Kidney epithelial cell (primary cell): ENCODE measurements at regions not wholly inside any gene's neighbourhood (a gene's known extent, or its start where the extent isn't known, plus 50 kb on each side); places are given as distances from the start of the nearest gene placed in this dataset.

Experiments used
- DNase-seq: peaks from one replicate; pipeline ENCODE4 v3.0.0-alpha.2; 2010; ENCODE audit warnings: low read depth
- H3K27me3 ChIP-seq: 2 replicates; pipeline ENCODE4 v1.6.0; 2011; ENCODE audit warnings: low read length; ENCODE audit not compliant: control insufficient read depth, insufficient read depth
- H3K36me3 ChIP-seq: 2 replicates; pipeline ENCODE4 v1.5.1; 2011; ENCODE audit warnings: low read length; ENCODE audit not compliant: control insufficient read depth, insufficient read depth
- H3K4me3 ChIP-seq: 2 replicates; pipeline ENCODE4 v1.5.1; 2011; ENCODE audit warnings: low read depth, mild to moderate bottlenecking, control low read depth, low read length
- TF ChIP-seq, protein P1 (sequence below): IDR thresholded peaks from 2 replicates; pipeline ENCODE4 v1.5.1; 2011; ENCODE audit warnings: mild to moderate bottlenecking, moderate library complexity, low read length, control low read depth, inconsistent platforms; ENCODE audit not compliant: insufficient read depth, poor library complexity, severe bottlenecking

DNA sequence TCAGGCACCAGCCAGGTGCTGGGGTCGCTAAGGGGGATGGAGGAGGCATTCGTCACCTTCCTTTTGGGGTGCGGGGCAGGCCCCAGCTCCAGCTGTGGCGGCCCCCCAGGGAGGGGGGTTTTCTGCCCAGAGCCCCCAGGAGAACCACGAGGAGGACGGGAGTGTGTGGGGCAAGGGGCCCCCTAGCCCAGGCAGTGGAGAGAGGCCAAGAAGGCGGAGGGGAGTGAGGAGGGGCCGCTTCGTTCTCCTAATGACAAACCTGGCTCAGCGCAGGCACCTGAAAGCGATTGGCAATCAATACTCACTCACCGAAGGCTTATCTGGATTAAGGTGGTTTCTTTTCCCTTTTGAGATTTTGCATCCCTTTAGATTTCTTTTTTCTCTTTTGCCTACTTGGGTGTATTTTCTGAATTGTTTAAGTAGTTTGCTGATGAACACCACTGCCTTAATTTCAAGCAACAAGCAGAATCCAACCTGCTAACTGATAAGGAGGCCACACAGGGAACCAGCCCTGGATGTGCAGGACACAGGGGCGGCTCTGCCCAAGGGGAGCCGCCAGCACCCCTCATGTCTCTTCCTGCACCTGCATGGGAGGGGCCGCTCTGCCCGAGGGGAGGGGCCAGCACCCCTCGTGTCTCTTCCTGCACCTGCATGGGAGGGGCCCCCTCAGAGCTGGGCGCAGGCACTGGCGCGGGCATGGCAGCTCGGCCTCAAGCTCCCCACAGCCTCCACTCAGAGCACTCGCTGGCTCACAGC, 122.3 kb downstream of the BRD1 start:
- peaks cover 14% of the 10 kb centered on the region for H3K27me3 ChIP-seq
- TF ChIP-seq, protein P1, sequence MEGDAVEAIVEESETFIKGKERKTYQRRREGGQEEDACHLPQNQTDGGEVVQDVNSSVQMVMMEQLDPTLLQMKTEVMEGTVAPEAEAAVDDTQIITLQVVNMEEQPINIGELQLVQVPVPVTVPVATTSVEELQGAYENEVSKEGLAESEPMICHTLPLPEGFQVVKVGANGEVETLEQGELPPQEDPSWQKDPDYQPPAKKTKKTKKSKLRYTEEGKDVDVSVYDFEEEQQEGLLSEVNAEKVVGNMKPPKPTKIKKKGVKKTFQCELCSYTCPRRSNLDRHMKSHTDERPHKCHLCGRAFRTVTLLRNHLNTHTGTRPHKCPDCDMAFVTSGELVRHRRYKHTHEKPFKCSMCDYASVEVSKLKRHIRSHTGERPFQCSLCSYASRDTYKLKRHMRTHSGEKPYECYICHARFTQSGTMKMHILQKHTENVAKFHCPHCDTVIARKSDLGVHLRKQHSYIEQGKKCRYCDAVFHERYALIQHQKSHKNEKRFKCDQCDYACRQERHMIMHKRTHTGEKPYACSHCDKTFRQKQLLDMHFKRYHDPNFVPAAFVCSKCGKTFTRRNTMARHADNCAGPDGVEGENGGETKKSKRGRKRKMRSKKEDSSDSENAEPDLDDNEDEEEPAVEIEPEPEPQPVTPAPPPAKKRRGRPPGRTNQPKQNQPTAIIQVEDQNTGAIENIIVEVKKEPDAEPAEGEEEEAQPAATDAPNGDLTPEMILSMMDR: no peak
- no peak overlapping the region for H3K4me3 ChIP-seq
- H3K36me3 ChIP-seq: no peaks in the 10 kb centered on the region
- DNase-seq: no peak

DNA sequence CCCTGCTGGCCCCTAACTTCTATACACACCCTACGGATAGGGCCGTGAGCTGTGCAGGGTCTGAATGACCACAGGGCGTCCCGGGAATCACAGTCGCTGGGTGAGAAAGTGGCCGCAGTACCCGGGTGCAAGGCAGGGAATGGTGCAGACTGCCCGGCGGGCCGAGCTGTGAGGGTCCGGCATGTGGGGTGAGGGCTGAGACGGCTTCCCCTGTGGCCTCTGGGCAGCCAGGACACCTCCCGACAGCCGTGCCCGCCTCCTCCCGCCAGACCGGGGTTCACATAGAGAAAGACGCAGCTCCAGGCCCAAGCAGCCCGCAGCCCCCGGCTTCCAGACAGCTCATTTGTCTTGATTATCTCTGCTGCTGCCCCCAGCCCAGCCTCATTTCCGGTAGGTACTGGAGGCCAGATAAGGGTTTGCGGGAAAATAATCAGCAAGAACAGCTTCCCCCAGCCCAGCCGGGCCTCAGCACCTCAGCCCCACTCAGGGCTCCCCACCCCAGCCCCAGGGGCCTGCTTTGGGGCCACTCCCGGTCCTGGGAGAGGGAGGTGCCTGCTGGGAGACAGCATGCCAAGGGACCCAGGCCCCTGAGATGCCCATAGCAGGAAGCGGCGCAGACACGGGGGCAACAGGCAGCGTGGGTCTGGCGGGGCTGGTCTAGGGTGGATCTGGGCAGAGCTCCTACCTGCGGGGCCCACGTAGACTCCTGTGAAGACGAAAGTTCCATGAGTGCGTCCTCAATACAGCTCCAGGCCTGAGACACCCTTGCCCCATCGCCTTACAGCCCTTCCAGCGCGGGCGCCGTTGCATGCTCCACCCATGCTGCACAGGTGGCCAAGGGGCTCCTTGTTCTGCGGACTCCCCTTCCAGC, 123.1 kb downstream of the BRD1 start:
- peaks cover 14% of the 10 kb centered on the region for H3K27me3 ChIP-seq
- no peaks in the 10 kb centered on the region for H3K36me3 ChIP-seq
- TF ChIP-seq, protein P1: no peak
- no peak overlapping the region for H3K4me3 ChIP-seq
- no peak for DNase-seq

DNA sequence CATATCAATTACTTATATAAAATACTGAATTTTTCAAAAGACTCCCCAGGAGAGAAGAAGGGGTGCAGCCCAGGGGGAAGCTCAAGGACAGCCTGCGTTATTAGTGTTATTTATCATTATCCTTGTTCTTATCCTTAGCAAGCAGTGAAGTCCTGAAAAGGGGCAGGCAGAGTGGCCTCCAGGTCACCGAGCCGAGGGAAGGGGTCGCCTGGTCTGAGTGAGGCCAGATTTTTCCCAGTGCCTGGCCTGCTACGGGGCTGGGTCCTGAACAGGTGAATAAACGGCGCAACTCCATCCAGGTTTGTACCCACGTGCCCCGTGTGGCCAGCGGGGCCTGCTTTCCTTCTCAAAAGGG, 123.7 kb downstream of the BRD1 start:
- TF ChIP-seq, protein P1: no peak
- DNase-seq: no peak
- Histone ChIP-seq H3K27me3 (peaks cover 14% of the 10 kb centered on the region), H3K4me3 (no peak overlapping the region), H3K36me3 (no peaks in the 10 kb centered on the region)

DNA sequence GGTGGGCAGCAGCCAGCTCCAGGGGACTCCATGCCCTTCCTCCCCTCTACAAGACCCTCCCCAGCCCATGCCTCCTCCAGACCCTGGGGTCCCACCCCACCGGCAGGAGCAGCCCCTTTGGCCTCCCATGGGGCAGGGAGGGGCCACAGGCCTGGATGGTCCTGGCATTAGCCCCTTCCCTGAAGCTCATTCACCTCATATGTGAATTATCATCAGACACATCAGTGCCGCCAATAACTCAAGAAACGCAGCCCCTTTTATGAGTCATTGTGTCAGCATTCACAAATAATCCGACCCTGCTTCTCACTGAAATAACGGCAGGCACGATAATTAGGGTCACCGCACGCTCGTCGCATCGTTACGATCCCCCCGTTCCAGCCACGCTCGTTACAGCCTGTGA, 124.2 kb downstream of the BRD1 start:
- H3K27me3 ChIP-seq: peaks cover 14% of the 10 kb centered on the region
- H3K36me3 ChIP-seq: no peaks in the 10 kb centered on the region
- TF ChIP-seq, protein P1: no peak
- no peak for DNase-seq
- H3K4me3 ChIP-seq: no peak overlapping the region

DNA sequence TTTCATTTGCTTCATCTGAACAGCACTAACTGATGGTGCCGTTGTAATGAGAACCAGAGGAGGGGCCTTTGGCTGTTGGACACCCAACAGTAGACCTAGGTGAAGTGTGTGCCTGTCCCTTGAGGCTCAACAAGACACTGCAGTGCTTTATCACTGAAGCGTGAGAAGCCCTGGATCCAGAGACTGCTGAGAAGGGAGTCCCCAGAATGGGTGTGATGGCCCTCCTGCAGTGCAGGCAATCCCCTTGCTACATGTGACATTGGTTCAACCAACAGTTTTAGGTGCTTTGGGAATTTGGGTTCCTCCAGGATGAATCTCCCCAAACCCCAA, 125.6 kb downstream of the BRD1 start:
- H3K4me3 ChIP-seq: no peak overlapping the region
- H3K36me3 ChIP-seq: no peaks in the 10 kb centered on the region
- DNase-seq: no peak
- TF ChIP-seq, protein P1: no peak
- H3K27me3 ChIP-seq: peaks cover 14% of the 10 kb centered on the region
